ENCODE measurements at regions not wholly inside any gene's neighbourhood (a gene's known extent, or its start where the extent isn't known, plus 50 kb on each side); places are given as distances from the start of the nearest gene placed in this dataset.
A peak's percentile ranks its signal among the peaks of the same experiment; 100 is the strongest.

DNA sequence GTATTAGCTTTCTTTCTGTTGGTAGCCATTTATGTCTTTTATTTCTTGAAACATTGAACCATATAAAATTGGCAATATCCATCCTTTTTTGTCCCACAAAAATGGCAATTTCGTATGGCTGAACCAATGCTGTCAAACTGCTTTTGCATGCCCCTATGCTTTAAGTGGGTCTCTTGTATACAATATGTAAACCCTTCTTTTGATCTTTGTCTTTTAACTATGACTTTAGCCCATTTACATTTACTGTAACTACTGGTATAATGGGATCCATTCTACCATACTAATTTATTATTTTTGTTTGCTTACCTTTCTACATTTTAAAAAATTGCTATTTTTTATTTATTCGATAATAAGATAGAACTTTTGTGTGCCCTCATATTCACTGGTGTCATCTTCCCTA lies 93.4 kb downstream of the TENT4A start:
- H3K27me3 ChIP-seq (ENCODE audit: control insufficient read depth, insufficient read depth, low read length): no peaks in the 10 kb centered on the region
- no peak for DNase-seq
- no peak overlapping the region for H3K4me3 ChIP-seq (ENCODE audit: insufficient read depth, low read depth, low read length)
- H3K36me3 ChIP-seq (replicated peaks; ENCODE audit: control insufficient read depth, insufficient read depth, low read length): no peaks in the 10 kb centered on the region

- Histone ChIP-seq H3K4me3 (ENCODE audit: insufficient read depth, low read depth, low read length) (no peak overlapping the region), H3K27me3 (ENCODE audit: control insufficient read depth, insufficient read depth, low read length) (no peaks in the 10 kb centered on the region)
- DNase-seq: no peak
These were observed 95.2 kb downstream of the TENT4A start for GRCh38 chr5:6808462-6808861.

GRCh38 chr5:6810641-6811405 lies 97.6 kb downstream of the TENT4A start:
- Histone ChIP-seq H3K27me3 (ENCODE audit: control insufficient read depth, insufficient read depth, low read length) (no peaks in the 10 kb centered on the region), H3K4me3 (ENCODE audit: insufficient read depth, low read depth, low read length) (no peak overlapping the region), H3K36me3 (replicated peaks; ENCODE audit: control insufficient read depth, insufficient read depth, low read length) (no peaks in the 10 kb centered on the region)
- no peak for DNase-seq

More at GRCh38 chr5:6808462-6808861, 95.2 kb downstream of the TENT4A start:
- H3K36me3 ChIP-seq (replicated peaks; ENCODE audit: control insufficient read depth, insufficient read depth, low read length): no peaks in the 10 kb centered on the region

DNA sequence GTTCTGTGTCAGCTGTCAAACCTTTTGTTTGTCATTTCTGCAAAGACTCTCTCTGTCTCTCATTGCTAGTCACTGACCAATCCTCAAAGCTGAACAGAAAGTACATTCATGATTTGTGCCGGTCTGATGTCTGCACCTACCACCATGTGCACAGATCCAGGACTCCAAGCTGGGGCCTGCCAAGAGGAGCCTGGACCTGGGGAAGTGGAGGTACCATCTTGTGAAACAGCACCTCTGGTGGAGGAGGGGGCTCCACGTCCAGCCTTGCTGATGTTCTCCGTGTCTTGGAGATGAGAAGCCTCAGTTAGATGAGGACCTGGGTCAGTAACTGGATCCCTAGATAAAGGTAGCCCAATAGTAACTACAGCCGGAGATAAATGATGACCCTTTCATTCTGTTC lies 98.9 kb downstream of the TENT4A start:
- H3K27me3 ChIP-seq (ENCODE audit: control insufficient read depth, insufficient read depth, low read length): no peaks in the 10 kb centered on the region
- DNase-seq: no peak
- H3K4me3 ChIP-seq (ENCODE audit: insufficient read depth, low read depth, low read length): no peak overlapping the region
- H3K36me3 ChIP-seq (replicated peaks; ENCODE audit: control insufficient read depth, insufficient read depth, low read length): no peaks in the 10 kb centered on the region

DNA sequence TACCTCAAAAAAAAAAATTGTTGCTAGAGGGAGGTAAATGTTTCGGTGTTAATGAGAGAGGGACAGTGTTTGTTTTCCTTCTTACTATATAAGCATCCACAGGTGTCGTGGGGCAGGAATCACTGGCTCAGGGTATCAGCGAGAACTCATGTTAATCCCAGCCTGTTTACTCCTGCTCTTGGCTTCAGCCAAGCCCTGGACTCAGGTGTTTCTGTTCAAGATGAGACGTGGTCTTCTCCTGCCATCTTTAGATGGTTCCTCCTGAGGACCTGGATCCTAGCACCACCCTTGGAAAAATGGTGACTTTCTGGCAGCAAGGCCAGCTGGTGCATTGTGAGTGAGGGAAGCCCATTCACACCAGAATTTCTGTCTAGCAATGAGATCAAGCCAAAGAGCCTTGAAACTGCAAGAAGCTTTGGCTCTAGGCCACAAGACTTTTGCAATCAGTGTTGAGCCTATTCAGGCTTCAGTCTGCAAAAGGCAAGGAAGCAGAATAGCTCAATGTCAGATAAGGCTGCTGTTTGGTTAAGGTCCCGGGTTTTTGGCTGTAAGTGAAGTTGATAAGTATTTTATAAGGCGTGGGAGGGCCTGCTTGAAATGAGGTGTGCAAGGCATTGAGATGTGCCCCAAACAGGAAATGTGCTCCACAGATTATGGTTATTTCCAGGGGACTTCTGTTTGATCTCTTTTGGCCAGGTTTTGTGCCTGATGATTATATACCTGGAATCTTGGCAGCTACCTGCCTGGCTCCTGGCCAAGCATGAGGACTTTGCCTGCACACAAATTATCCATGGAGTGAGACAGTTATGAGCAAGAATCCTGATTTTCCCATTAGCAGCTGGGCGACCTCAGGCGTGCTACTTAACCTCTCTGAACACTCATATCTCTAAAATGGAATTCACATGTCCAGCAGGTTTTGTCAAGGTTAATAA lies 99.8 kb downstream of the TENT4A start:
- Histone ChIP-seq H3K27me3 (ENCODE audit: control insufficient read depth, insufficient read depth, low read length) (no peaks in the 10 kb centered on the region), H3K4me3 (ENCODE audit: insufficient read depth, low read depth, low read length) (no peak overlapping the region), H3K36me3 (replicated peaks; ENCODE audit: control insufficient read depth, insufficient read depth, low read length) (no peaks in the 10 kb centered on the region)
- no peak for DNase-seq

DNA sequence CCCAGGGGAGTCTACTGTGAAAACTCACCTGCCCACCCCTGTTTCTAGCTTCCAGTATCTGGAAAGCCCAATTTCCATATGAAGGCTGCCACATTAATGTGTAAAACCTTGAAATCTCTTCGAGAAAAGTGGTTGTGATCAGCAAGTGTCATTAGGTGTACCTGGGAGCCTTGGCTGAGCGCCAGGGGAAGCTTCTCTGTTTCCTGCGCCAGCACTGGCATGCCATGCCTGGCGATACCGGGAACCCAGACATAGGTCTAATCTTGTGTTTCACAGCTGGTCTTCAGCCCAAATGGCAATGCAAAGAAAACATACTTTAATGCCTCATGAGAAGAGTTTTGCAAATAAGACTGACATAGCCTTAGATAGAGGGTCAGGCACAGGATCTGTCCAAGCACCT lies 101.6 kb downstream of the TENT4A start:
- Histone ChIP-seq H3K27me3 (ENCODE audit: control insufficient read depth, insufficient read depth, low read length) (no peaks in the 10 kb centered on the region), H3K36me3 (replicated peaks; ENCODE audit: control insufficient read depth, insufficient read depth, low read length) (no peaks in the 10 kb centered on the region), H3K4me3 (ENCODE audit: insufficient read depth, low read depth, low read length) (no peak overlapping the region)
- no peak for DNase-seq

- no peak overlapping the region for H3K4me3 ChIP-seq (ENCODE audit: insufficient read depth, low read depth, low read length)
- no peaks in the 10 kb centered on the region for H3K36me3 ChIP-seq (replicated peaks; ENCODE audit: control insufficient read depth, insufficient read depth, low read length)
- no peaks in the 10 kb centered on the region for H3K27me3 ChIP-seq (ENCODE audit: control insufficient read depth, insufficient read depth, low read length)
- no peak for DNase-seq
These were observed 105.6 kb downstream of the TENT4A start for GRCh38 chr5:6818594-6819511.

DNA sequence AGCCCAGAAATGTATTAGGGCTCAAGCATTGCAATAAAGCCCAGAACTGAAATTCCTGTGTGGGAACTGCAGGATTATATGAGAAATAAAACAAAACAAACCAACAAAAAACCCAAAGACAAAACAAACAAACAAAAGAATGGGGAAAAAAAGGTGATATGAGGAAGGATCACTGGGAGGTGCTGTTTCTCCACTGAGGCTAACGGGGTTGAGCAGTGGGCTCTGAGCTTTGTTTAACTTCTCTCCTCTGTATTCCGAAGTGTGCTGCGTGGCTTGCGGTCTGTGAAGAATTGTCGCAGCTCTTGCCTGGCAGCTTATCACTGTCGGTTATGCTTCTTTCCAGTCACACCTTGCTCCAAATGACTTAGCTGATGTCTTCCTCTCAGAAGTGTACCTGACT lies 106.3 kb downstream of the TENT4A start:
- Histone ChIP-seq H3K4me3 (ENCODE audit: insufficient read depth, low read depth, low read length) (no peak overlapping the region), H3K36me3 (replicated peaks; ENCODE audit: control insufficient read depth, insufficient read depth, low read length) (no peaks in the 10 kb centered on the region)
- DNase-seq: peak; percentile 48

GRCh38 chr5:6820851-6821479 lies 107.7 kb downstream of the TENT4A start:
- no peak overlapping the region for H3K4me3 ChIP-seq (ENCODE audit: insufficient read depth, low read depth, low read length)
- H3K27me3 ChIP-seq (ENCODE audit: control insufficient read depth, insufficient read depth, low read length): no peaks in the 10 kb centered on the region
- peak; percentile 83 for DNase-seq
- no peaks in the 10 kb centered on the region for H3K36me3 ChIP-seq (replicated peaks; ENCODE audit: control insufficient read depth, insufficient read depth, low read length)

More for the DNA sequence above, 106.3 kb downstream of the TENT4A start:
- no peaks in the 10 kb centered on the region for H3K27me3 ChIP-seq (ENCODE audit: control insufficient read depth, insufficient read depth, low read length)

DNA sequence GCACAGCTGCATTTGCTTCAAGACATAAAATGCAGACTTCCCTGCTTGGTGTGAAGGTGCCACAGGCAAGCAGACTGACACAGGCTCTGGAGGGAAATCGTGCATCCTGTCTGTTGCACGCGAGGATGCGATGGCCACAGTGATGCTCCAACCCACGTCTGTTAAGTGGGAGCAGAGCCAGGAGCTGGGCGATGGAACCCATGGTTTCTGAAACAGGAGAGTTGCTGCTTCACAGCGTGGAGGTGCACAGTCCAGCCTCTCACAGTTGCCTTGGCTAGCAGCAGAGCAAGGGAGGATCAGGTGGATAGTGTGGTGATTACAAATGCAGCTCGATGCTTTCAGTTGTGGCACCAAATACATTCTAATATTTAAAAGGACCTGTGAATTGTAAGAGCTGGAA lies 108.8 kb downstream of the TENT4A start:
- Histone ChIP-seq H3K27me3 (ENCODE audit: control insufficient read depth, insufficient read depth, low read length) (no peaks in the 10 kb centered on the region), H3K4me3 (ENCODE audit: insufficient read depth, low read depth, low read length) (no peak overlapping the region), H3K36me3 (replicated peaks; ENCODE audit: control insufficient read depth, insufficient read depth, low read length) (no peaks in the 10 kb centered on the region)
- DNase-seq: no peak

DNA sequence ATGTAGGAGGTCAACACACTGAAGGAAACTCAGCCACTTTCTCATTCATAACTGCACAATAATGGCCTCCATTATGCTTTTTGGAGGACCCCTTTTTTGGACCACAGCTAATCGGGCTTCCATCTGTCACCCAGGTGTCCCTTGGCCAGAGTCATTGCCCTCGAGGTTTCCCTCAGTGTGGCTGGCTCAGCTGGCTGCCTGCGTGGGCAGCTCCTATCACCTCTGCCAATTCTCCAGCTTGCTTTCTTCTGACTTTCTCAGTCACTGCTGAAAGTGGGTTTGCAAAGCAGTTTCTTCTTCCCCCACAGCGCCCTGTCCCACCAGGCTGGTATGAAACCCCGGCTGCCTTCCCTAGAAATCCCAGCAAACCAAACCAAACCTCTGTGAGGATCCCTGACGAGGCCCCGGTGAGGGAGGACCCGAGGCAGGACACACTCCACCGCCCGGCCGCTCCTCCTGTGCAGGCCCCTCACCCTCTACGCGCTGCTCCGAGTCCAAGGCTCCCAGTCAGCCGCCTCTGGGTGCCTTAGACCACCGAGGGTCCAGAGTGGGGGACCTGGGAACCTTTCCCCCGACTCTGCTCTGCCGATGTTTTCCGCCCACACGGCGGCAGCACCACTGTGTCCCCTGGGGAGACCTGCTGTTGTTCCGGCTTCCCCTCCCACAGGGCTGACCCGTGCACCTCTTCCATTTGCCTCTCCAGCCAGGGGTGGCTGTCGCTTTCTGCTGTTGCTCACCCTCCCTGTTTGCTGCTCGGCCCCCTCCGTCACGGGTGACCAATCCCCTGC lies 109.5 kb downstream of the TENT4A start:
- no peaks in the 10 kb centered on the region for H3K27me3 ChIP-seq (ENCODE audit: control insufficient read depth, insufficient read depth, low read length)
- no peak overlapping the region for H3K4me3 ChIP-seq (ENCODE audit: insufficient read depth, low read depth, low read length)
- peak; percentile 65 for DNase-seq
- no peaks in the 10 kb centered on the region for H3K36me3 ChIP-seq (replicated peaks; ENCODE audit: control insufficient read depth, insufficient read depth, low read length)

GRCh38 chr5:6823996-6824395 lies 110.8 kb downstream of the TENT4A start:
- no peak for DNase-seq
- H3K36me3 ChIP-seq (replicated peaks; ENCODE audit: control insufficient read depth, insufficient read depth, low read length): no peaks in the 10 kb centered on the region
- no peaks in the 10 kb centered on the region for H3K27me3 ChIP-seq (ENCODE audit: control insufficient read depth, insufficient read depth, low read length)
- no peak overlapping the region for H3K4me3 ChIP-seq (ENCODE audit: insufficient read depth, low read depth, low read length)

- no peak for DNase-seq
- Histone ChIP-seq H3K27me3 (ENCODE audit: control insufficient read depth, insufficient read depth, low read length) (no peaks in the 10 kb centered on the region), H3K4me3 (ENCODE audit: insufficient read depth, low read depth, low read length) (no peak overlapping the region), H3K36me3 (replicated peaks; ENCODE audit: control insufficient read depth, insufficient read depth, low read length) (no peaks in the 10 kb centered on the region)
These were observed 112.5 kb downstream of the TENT4A start for GRCh38 chr5:6825678-6826244.

Data from H7 (cell line).